DOHH2 (cell line): ENCODE measurements at regions not wholly inside any gene's neighbourhood (a gene's known extent, or its start where the extent isn't known, plus 50 kb on each side); places are given as distances from the start of the nearest gene placed in this dataset.
"Not testable (repeated sequence)": the region's sequence is repeated elsewhere in the genome, so short reads cannot be mapped to it uniquely, and the experiment has no call there.

ENCODE experiments used
- CTCF ChIP-seq: fragments of 200-600 bp; sonication (generic); IDR thresholded peaks from one replicate; pipeline ENCODE4 v1.5.1; 2014; ENCODE audit warnings: antibody characterized with exemption, mild to moderate bottlenecking, low read depth, low read length; ENCODE audit not compliant: poor library complexity, severe bottlenecking
- EZH2phosphoT487 ChIP-seq: fragments of 200-600 bp; sonication (generic); IDR thresholded peaks from 2 replicates; pipeline ENCODE4 v1.6.1; 2017; ENCODE audit warnings: borderline replicate concordance, mild to moderate bottlenecking, antibody characterized with exemption, low read length, moderate library complexity, mixed read lengths

- TF ChIP-seq CTCF, EZH2phosphoT487: not testable (repeated sequence)
These were observed 4423.0 kb upstream of the TPTE start for GRCh38 chr21:6098191-6098935.
